K562 (cell line): ENCODE measurements at regions not wholly inside any gene's neighbourhood (a gene's known extent, or its start where the extent isn't known, plus 50 kb on each side); places are given as distances from the start of the nearest gene placed in this dataset.

Experiments used
- FOS ChIP-seq: IDR thresholded peaks from 3 replicates; pipeline ENCODE4 v1.6.1; 2011; ENCODE audit not compliant: insufficient read length; ENCODE audit errors: extremely low read depth
- NR1H2 ChIP-seq: sonication (generic); formaldehyde crosslinking; IDR thresholded peaks from 2 replicates; pipeline ENCODE4 v1.4.0; 2020; ENCODE audit warnings: mild to moderate bottlenecking, missing genetic modification reagents
- RBM17 ChIP-seq: fragments of 200-400 bp; formaldehyde crosslinking; IDR thresholded peaks from 2 replicates; pipeline ENCODE4 v1.6.1; 2017; ENCODE audit warnings: low read depth, mild to moderate bottlenecking, low read length, borderline replicate concordance
- RCOR1 ChIP-seq, 2 experiments: IDR thresholded peaks; 2 replicates each; pipeline ENCODE4 v1.6.1; 2012; ENCODE audit warnings: low read depth in 2 of 2, low read length in 2 of 2, borderline replicate concordance in 1 of 2, improper control_type of control experiment in 1 of 2
- SIX5 ChIP-seq, 2 experiments: IDR thresholded peaks; 2 replicates each; pipeline ENCODE4 v1.6.1; 2011; ENCODE audit warnings: low read length in 2 of 2, borderline replicate concordance in 1 of 2, low read depth in 1 of 2, mild to moderate bottlenecking in 1 of 2, moderate library complexity in 1 of 2; ENCODE audit not compliant: insufficient read depth in 1 of 2
- SMC3 ChIP-seq: conservative IDR thresholded peaks from 2 replicates; pipeline ENCODE4 v1.6.1; 2011; ENCODE audit warnings: low read depth, low read length, improper control_type of control experiment; ENCODE audit not compliant: insufficient read depth
- TF ChIP-seq, protein P1 (sequence below), 2 experiments: fragments of 450-650 bp; IDR thresholded peaks; 2 replicates each; pipeline ENCODE4 v1.6.1; 2016; ENCODE audit warnings: mild to moderate bottlenecking in 2 of 2, borderline replicate concordance in 1 of 2, low read depth in 1 of 2, moderate library complexity in 1 of 2
- TF ChIP-seq, protein P2 (sequence below), 3 experiments: IDR thresholded peaks in 2 of 3; conservative IDR thresholded peaks in 1 of 3; 2 replicates each; pipeline ENCODE4 v1.5.1; 2011 to 2012; ENCODE audit warnings: low read length in 3 of 3, mild to moderate bottlenecking in 3 of 3, control low read depth in 2 of 3, improper control_type of control experiment in 1 of 3, inconsistent platforms in 1 of 3, low read depth in 1 of 3, mixed read lengths in 1 of 3, moderate library complexity in 1 of 3; ENCODE audit not compliant: insufficient read depth in 2 of 3

DNA sequence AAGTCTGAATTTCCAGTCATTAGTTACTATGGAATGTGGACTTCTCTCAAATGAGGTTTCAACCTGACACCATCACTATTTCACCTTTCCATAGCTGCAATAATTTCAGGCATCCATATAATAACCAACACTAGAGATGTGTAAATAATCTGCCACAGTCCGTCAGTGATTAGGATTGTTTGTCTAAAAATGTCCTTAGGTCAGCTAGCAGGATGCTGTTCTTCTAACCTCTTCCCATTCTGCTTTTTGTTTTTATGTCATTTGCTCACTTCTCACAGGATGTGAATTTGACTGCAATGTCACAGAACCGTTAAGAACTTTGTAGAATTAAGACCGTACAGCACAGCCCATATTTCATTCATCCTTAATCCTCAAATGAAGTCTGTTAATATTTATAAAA is 166.4 kb upstream of the RASA1 start:
- TF ChIP-seq, protein P1, sequence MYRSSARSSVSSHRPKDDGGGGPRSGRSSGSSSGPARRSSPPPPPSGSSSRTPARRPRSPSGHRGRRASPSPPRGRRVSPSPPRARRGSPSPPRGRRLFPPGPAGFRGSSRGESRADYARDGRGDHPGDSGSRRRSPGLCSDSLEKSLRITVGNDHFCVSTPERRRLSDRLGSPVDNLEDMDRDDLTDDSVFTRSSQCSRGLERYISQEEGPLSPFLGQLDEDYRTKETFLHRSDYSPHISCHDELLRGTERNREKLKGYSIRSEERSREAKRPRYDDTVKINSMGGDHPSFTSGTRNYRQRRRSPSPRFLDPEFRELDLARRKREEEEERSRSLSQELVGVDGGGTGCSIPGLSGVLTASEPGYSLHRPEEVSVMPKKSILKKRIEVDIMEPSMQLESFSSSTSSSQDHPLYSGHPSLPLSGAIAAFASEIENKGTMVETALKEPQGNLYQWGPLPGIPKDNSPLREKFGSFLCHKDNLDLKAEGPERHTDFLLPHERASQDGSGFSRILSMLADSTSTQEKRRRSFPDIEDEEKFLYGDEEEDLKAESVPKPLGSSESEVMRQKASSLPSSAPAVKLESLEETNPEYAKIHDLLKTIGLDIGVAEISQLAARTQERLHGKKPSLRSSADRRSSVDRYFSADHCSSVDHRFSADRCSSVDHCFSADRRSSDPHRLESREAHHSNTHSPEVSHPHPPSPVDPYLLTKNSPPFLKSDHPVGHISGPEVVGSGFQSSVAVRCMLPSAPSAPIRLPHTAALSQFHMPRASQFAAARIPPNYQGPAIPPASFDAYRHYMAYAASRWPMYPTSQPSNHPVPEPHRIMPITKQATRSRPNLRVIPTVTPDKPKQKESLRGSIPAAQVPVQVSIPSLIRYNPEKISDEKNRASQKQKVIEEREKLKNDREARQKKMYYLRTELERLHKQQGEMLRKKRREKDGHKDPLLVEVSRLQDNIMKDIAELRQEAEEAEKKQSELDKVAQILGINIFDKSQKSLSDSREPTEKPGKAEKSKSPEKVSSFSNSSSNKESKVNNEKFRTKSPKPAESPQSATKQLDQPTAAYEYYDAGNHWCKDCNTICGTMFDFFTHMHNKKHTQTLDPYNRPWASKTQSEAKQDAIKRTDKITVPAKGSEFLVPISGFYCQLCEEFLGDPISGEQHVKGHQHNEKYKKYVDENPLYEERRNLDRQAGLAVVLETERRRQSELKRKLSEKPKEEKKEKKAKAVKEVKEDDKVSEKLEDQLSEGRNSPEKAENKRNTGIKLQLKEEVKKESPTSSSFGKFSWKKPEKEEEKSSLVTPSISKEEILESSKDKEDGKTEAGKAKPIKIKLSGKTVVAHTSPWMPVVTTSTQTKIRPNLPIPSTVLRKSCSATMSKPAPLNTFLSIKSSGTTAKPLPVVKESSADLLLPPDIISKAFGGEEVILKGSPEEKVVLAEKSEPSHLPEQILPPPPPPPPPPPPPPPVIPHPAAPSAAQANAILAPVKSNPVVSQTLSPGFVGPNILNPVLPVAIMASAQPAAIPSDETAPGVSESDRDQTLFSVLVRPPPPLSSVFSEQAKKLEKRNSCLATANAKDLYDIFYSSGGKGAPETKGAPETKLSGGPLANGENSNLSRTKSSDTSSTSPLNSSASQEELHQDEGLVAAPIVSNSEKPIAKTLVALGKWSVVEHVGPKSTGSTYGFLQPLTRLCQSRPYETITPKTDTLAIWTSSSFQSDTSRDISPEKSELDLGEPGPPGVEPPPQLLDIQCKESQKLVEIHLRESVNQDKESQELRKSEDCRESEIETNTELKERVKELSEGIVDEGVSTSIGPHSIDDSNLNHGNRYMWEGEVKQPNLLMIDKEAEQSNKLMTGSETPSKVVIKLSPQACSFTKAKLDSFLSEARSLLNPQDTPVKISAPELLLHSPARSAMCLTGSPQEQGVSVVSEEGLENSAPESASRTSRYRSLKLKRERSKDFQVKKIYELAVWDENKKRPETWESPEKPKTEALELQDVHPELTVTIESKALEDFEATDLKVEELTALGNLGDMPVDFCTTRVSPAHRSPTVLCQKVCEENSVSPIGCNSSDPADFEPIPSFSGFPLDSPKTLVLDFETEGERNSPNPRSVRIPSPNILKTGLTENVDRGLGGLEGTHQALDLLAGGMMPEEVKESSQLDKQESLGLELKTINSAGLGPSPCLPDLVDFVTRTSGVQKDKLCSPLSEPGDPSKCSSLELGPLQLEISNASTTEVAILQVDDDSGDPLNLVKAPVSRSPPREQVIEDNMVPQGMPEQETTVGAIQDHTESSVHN (IDR thresholded peaks at IDR 0.05; ENCODE audit: borderline replicate concordance in 1 of 2, low read depth in 1 of 2): no peak
- TF ChIP-seq, protein P2, sequence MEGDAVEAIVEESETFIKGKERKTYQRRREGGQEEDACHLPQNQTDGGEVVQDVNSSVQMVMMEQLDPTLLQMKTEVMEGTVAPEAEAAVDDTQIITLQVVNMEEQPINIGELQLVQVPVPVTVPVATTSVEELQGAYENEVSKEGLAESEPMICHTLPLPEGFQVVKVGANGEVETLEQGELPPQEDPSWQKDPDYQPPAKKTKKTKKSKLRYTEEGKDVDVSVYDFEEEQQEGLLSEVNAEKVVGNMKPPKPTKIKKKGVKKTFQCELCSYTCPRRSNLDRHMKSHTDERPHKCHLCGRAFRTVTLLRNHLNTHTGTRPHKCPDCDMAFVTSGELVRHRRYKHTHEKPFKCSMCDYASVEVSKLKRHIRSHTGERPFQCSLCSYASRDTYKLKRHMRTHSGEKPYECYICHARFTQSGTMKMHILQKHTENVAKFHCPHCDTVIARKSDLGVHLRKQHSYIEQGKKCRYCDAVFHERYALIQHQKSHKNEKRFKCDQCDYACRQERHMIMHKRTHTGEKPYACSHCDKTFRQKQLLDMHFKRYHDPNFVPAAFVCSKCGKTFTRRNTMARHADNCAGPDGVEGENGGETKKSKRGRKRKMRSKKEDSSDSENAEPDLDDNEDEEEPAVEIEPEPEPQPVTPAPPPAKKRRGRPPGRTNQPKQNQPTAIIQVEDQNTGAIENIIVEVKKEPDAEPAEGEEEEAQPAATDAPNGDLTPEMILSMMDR (IDR thresholded peaks at IDR 0.05 in 2 of 3, conservative IDR thresholded peaks at IDR 0.05 in 1 of 3; ENCODE audit: insufficient read depth in 2 of 3, low read depth in 1 of 3, low read length in 3 of 3): no peak
- TF ChIP-seq NR1H2 (CRISPR knock-in tag): no peak
- no peak for TF ChIP-seq RBM17
- no peak for TF ChIP-seq RCOR1 (IDR thresholded peaks at IDR 0.05; ENCODE audit: borderline replicate concordance in 1 of 2, low read depth in 2 of 2, low read length in 2 of 2)
- TF ChIP-seq SIX5 (IDR thresholded peaks at IDR 0.05; ENCODE audit: borderline replicate concordance in 1 of 2, insufficient read depth in 1 of 2, low read depth in 1 of 2, low read length in 2 of 2): no peak
- TF ChIP-seq FOS: no peak
- no peak for TF ChIP-seq SMC3
